H1 (cell line): ENCODE measurements at regions not wholly inside any gene's neighbourhood (a gene's known extent, or its start where the extent isn't known, plus 50 kb on each side); places are given as distances from the start of the nearest gene placed in this dataset.

Source experiments
- CTCF ChIA-PET: fragments of 300-600 bp; sonication (Branson Sonifier 250); formaldehyde crosslinking; loops from one replicate; lab custom pipeline; 2021; ENCODE audit not compliant: partially characterized antibody; lab: Charles Lee
- POLR2A ChIA-PET: fragments of 300-600 bp; sonication (Branson Sonifier 250); formaldehyde crosslinking; loops from one replicate; lab custom pipeline; 2021; ENCODE audit warnings: inconsistent platforms; ENCODE audit not compliant: partially characterized antibody; lab: Charles Lee
- DNase-seq, 2 experiments: peaks; one replicate each; pipeline versions ENCODE4 v3.0.0 to v3.0.0-alpha.2; 2010 to 2022; ENCODE audit warnings: low spot score in 2 of 2, low read depth in 1 of 2, mixed read lengths in 1 of 2
- FAIRE-seq: peaks from 2 replicates; lab custom pipeline; 2011; peaks lifted over from hg19 to GRCh38; lab: Jason Lieb, UNC
- H2AFZ ChIP-seq: 2 replicates; pipeline ENCODE4 v1.8.1; 2012; ENCODE audit warnings: low read length, inconsistent platforms
- H2AK5ac ChIP-seq: 2 replicates; pipeline ENCODE4 v1.6.1; 2013; ENCODE audit warnings: low read depth, low read length
- H2BK120ac ChIP-seq: replicated peaks from 2 replicates; pipeline ENCODE3; 2013; ENCODE audit warnings: low read depth, low read length, inconsistent platforms
- H2BK12ac ChIP-seq: 2 replicates; pipeline ENCODE4 v1.6.1; 2013; ENCODE audit warnings: low read depth, low read length
- H2BK15ac ChIP-seq: 2 replicates; pipeline ENCODE4 v1.6.1; 2013; ENCODE audit warnings: low read length
- H2BK20ac ChIP-seq: 2 replicates; pipeline ENCODE4 v1.6.1; 2013; ENCODE audit warnings: low read length
- H2BK5ac ChIP-seq: 2 replicates; pipeline ENCODE4 v1.6.1; 2013; ENCODE audit warnings: low read depth, low read length
- H3K14ac ChIP-seq: 2 replicates; pipeline ENCODE4 v1.6.1; 2013; ENCODE audit warnings: inconsistent platforms; ENCODE audit not compliant: insufficient read length
- H3K18ac ChIP-seq: 2 replicates; pipeline ENCODE4 v1.6.1; 2013; ENCODE audit warnings: low read length; ENCODE audit errors: extremely low read depth
- H3K23ac ChIP-seq: 2 replicates; pipeline ENCODE4 v1.6.1; 2013; ENCODE audit warnings: inconsistent platforms; ENCODE audit not compliant: insufficient read length
- H3K23me2 ChIP-seq: 2 replicates; pipeline ENCODE4 v1.6.1; 2013; ENCODE audit warnings: low read depth, low read length
- H3K27ac ChIP-seq: 2 replicates; pipeline ENCODE4 v1.6.1; 2011; ENCODE audit warnings: low read depth, low read length, inconsistent platforms
- H3K27me3 ChIP-seq, 4 experiments: replicated peaks in 1 of 4; 1 replicate in 1 of 4; 2 replicates in 3 of 4; pipeline versions ENCODE4 v1.6.1 to v1.8.1; 2011 to 2013; ENCODE audit warnings: low read length in 3 of 4, mild to moderate bottlenecking in 3 of 4, inconsistent platforms in 2 of 4, mixed read lengths in 2 of 4, moderate library complexity in 1 of 4; ENCODE audit not compliant: control insufficient read depth in 3 of 4, insufficient read depth in 3 of 4; ENCODE audit errors: extremely low read depth in 1 of 4
- H3K36me3 ChIP-seq, 4 experiments: 2 replicates each; pipeline versions ENCODE4 v1.6.1 to v1.8.1; 2011 to 2013; ENCODE audit warnings: mild to moderate bottlenecking in 4 of 4, low read length in 3 of 4, moderate library complexity in 2 of 4, control low read depth in 1 of 4, inconsistent platforms in 1 of 4; ENCODE audit not compliant: insufficient read depth in 4 of 4, control insufficient read depth in 2 of 4
- H3K4ac ChIP-seq: replicated peaks from 2 replicates; pipeline ENCODE3; 2013; ENCODE audit warnings: low read length, low read depth, mixed read lengths, inconsistent platforms; ENCODE audit not compliant: insufficient read length
- H3K4me1 ChIP-seq, 4 experiments: replicated peaks in 1 of 4; 1 replicate in 1 of 4; 2 replicates in 3 of 4; pipeline versions ENCODE4 v1.6.1 to v1.8.1; 2011 to 2013; ENCODE audit warnings: low read length in 3 of 4, inconsistent platforms in 2 of 4, mixed read lengths in 1 of 4; ENCODE audit not compliant: insufficient read depth in 4 of 4, control insufficient read depth in 3 of 4
- H3K4me2 ChIP-seq, 2 experiments: 2 replicates each; pipeline versions ENCODE4 v1.6.1 to v1.8.1; 2011 to 2013; ENCODE audit warnings: low read depth in 2 of 2, low read length in 2 of 2, control low read depth in 1 of 2, inconsistent platforms in 1 of 2, mild to moderate bottlenecking in 1 of 2; ENCODE audit not compliant: insufficient read depth in 1 of 2
- H3K4me3 ChIP-seq, 4 experiments: fragments of 200-600, 300-600 bp in 1 of 4; sonication (generic), shearing (Covaris generic), sonication (Bioruptor Twin) in 1 of 4; 2 replicates each; pipeline versions ENCODE4 v1.5.1 to v1.8.1; 2011 to 2016; ENCODE audit warnings: low read length in 4 of 4, low read depth in 3 of 4, control low read depth in 2 of 4, inconsistent platforms in 2 of 4, mild to moderate bottlenecking in 2 of 4, mixed read lengths in 1 of 4, moderate library complexity in 1 of 4; ENCODE audit not compliant: insufficient read depth in 2 of 4; ENCODE audit errors: extremely low read depth in 1 of 4
- H3K56ac ChIP-seq: replicated peaks from 2 replicates; pipeline ENCODE3; 2013; ENCODE audit warnings: low read depth, mild to moderate bottlenecking, mixed read lengths, low read length, inconsistent platforms; ENCODE audit not compliant: insufficient read length
- H3K79me1 ChIP-seq: 2 replicates; pipeline ENCODE4 v1.6.1; 2013; ENCODE audit warnings: low read depth, low read length, control low read depth
- H3K79me2 ChIP-seq, 2 experiments: 2 replicates each; pipeline versions ENCODE4 v1.6.1 to v1.8.1; 2012 to 2013; ENCODE audit warnings: low read length in 2 of 2, mild to moderate bottlenecking in 2 of 2, inconsistent platforms in 1 of 2; ENCODE audit not compliant: insufficient read depth in 2 of 2, control insufficient read depth in 1 of 2
- H3K9ac ChIP-seq, 4 experiments: replicated peaks in 1 of 4; 1 replicate in 1 of 4; 2 replicates in 3 of 4; pipeline versions ENCODE4 v1.6.1 to v1.8.1; 2011 to 2013; ENCODE audit warnings: low read depth in 3 of 4, low read length in 3 of 4, control low read depth in 2 of 4, mild to moderate bottlenecking in 2 of 4, moderate library complexity in 2 of 4, inconsistent platforms in 1 of 4; ENCODE audit errors: extremely low read depth in 1 of 4
- H3K9me3 ChIP-seq, 2 experiments: 2 replicates each; pipeline versions ENCODE4 v1.6.1 to v1.8.1; 2012 to 2013; ENCODE audit warnings: mild to moderate bottlenecking in 2 of 2, moderate library complexity in 2 of 2, control low read depth in 1 of 2, inconsistent platforms in 1 of 2, low read depth in 1 of 2, low read length in 1 of 2, mixed read lengths in 1 of 2; ENCODE audit not compliant: insufficient read depth in 2 of 2
- H4K20me1 ChIP-seq, 2 experiments: replicated peaks in 1 of 2; 2 replicates each; pipeline versions ENCODE3 to v1.8.1; 2011 to 2013; ENCODE audit warnings: inconsistent platforms in 2 of 2, low read length in 2 of 2, mild to moderate bottlenecking in 1 of 2; ENCODE audit not compliant: insufficient read depth in 2 of 2, control insufficient read depth in 1 of 2
- H4K5ac ChIP-seq: 2 replicates; pipeline ENCODE4 v1.6.1; 2013; ENCODE audit warnings: low read length, low read depth, mixed read lengths, inconsistent platforms; ENCODE audit not compliant: insufficient read length
- H4K8ac ChIP-seq: 2 replicates; pipeline ENCODE4 v1.8.0; 2013; ENCODE audit warnings: mild to moderate bottlenecking, moderate library complexity, low read length, inconsistent platforms; ENCODE audit not compliant: insufficient read depth; ENCODE audit errors: extremely low read depth
- H4K91ac ChIP-seq: replicated peaks from 2 replicates; pipeline ENCODE3; 2013; ENCODE audit warnings: low read length, mixed read lengths, inconsistent platforms; ENCODE audit not compliant: insufficient read length
- ATF2 ChIP-seq: IDR thresholded peaks from 2 replicates; pipeline ENCODE4 v1.6.1; 2012; ENCODE audit warnings: low read length, inconsistent platforms
- CTBP2 ChIP-seq: IDR thresholded peaks from 2 replicates; pipeline ENCODE4 v1.7.0; 2011; ENCODE audit warnings: borderline replicate concordance, mild to moderate bottlenecking, moderate library complexity, mixed read lengths, low read length; ENCODE audit not compliant: insufficient read depth, insufficient read length
- JUN ChIP-seq: IDR thresholded peaks from 2 replicates; pipeline ENCODE4 v1.6.1; 2011; ENCODE audit warnings: low read depth, mild to moderate bottlenecking, improper control_type of control experiment, low read length
- RFX5 ChIP-seq: IDR thresholded peaks from 2 replicates; pipeline ENCODE4 v1.6.1; 2011; ENCODE audit warnings: low read depth, low read length, improper control_type of control experiment, borderline replicate concordance
- SP1 ChIP-seq: IDR thresholded peaks from 2 replicates; pipeline ENCODE4 v1.6.1; 2011; ENCODE audit warnings: low read depth, low read length
- WGBS, 2 experiments: shearing (Covaris generic) in 1 of 2; methylation state at CpG; one replicate each; pipeline versions ENCODE4 v1.1.6 to v1.1.7; 2013 to 2015; ENCODE audit warnings: low lambda C conversion rate in 2 of 2, mixed read lengths in 2 of 2, inconsistent platforms in 1 of 2, low coverage in 1 of 2, missing lambda C conversion rate in 1 of 2; ENCODE audit not compliant: insufficient replicate concordance in 2 of 2, insufficient coverage in 1 of 2, insufficient read length in 1 of 2; ENCODE audit errors: extremely low coverage in 1 of 2, missing lambda C conversion rate in 1 of 2; 5-methylcytosine and 5-hydroxymethylcytosine counted together

GRCh38 chr5:124849774-124850173, 103.3 kb upstream of the ZNF608 start:
- CTCF ChIA-PET, result interaction anchor here (0.6 to 1.4 kb wide), 4 partner anchors 11 to 388 kb away, joined by 3 read pairs; no protein-coding TSS in a partner anchor

More at GRCh38 chr5:124849774-124850173, 103.3 kb upstream of the ZNF608 start:
- Histone ChIP-seq H2BK5ac (no peak overlapping the region), H3K56ac (no peak overlapping the region), H3K23ac (no peak overlapping the region), H4K20me1 (no peaks in the 10 kb centered on the region), H4K91ac (no peak overlapping the region), H2BK20ac (no peak overlapping the region), H4K8ac (no peak overlapping the region), H4K5ac (no peak overlapping the region), H2BK12ac (no peak overlapping the region), H3K23me2 (no peaks in the 10 kb centered on the region), H3K4me3 (no peak overlapping the region), H3K9me3 (no peaks in the 10 kb centered on the region), H3K79me1 (no peaks in the 10 kb centered on the region), H2AFZ (no peak overlapping the region), H3K14ac (no peak overlapping the region), H3K4ac (no peak overlapping the region), H3K18ac (no peak overlapping the region), H2BK15ac (no peak overlapping the region), H3K4me2 (no peak overlapping the region), H3K79me2 (no peaks in the 10 kb centered on the region), H3K9ac (no peak overlapping the region), H3K4me1 (peaks cover 0 to 2% (median 0%) of the 10 kb centered on the region in 4 experiments; a peak in 1 of 7 replicates), H3K27me3 (no peaks in the 10 kb centered on the region), H2BK120ac (no peak overlapping the region), H3K27ac (no peak overlapping the region), H2AK5ac (no peak overlapping the region), H3K36me3 (no peaks in the 10 kb centered on the region)
- POLR2A ChIA-PET, result no interaction called here
- DNase-seq (no peak), FAIRE-seq (no peak)
- no peak for TF ChIP-seq RFX5
- TF ChIP-seq SP1, result no peak
- TF ChIP-seq CTBP2, result no peak
- no peak for TF ChIP-seq JUN
- no peak for TF ChIP-seq ATF2
- 96% methylated on average over 3 of the region's 3 CpGs; no CpG with 5 or more reads in 1 of the 2 experiments for WGBS, 2 experiments
